Germinal center (tissue), 1 donor: ENCODE measurements at regions not wholly inside any gene's neighbourhood (a gene's known extent, or its start where the extent isn't known, plus 50 kb on each side); places are given as distances from the start of the nearest gene placed in this dataset.
"Not testable (repeated sequence)": the region's sequence is repeated elsewhere in the genome, so short reads cannot be mapped to it uniquely, and the experiment has no call there.

Source experiments
- DNase-seq: peaks from one replicate; pipeline ENCODE4 v3.0.0; 2012; ENCODE audit warnings: mixed read lengths, low spot score

DNA sequence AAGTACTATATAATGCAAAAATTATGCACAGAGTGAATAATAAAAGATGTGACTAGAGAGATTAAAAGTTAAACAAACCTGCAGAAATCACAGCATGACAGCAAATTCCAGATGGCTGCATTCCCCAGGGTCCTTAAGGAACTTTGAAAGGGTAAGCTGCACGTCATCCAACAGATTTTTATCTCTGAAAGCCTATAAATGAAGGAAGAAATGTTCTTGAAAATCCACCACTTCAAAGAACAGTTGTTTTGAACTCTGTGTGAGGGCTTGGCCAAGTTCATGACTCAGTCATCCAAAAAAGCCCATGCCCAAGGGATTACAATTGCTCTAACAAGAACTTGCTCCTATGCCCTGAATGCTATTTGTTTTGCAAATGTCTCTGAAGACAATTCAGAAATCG, 603.6 kb downstream of the PLOD2 start:
- DNase-seq: no peak

DNA sequence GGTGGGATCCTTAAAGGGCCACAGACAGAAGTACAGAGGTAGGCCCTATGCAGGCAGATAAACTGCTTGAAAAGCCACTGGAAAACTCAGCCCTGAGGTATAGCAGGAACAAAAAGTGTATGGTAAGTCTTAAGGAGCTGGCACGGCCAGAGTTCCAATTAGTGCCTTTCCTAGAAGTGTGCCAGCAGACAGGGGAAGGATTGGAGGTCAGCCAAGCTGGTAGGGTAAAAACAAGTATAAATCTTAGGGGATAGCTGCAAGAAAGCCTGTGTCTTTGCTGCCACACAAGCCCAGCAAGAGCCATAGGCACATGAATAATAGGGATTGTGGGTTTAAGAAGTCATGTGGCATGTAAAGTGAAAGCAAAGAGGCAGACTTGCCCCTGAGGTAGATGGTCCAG, 582.5 kb downstream of the PLOD2 start:
- DNase-seq: no peak

DNA sequence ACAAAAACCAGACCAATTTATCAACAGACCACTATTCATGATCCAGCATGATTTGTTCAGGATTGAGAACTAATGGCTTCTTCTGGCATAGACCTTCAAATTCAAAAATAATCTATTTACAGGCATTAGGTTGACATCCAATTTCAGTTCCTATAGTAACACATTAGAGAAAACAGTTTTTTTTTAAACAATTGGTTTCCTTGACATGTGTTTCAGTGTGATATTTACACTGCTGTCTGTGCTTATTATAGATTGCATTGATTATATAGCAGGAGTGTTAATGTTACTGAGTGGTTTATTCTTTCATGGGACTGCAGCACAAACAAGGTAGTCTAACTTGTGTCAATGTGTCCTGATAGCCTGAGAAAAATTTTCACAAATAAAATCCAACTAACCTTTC, 579.3 kb downstream of the PLOD2 start:
- no peak for DNase-seq

DNA sequence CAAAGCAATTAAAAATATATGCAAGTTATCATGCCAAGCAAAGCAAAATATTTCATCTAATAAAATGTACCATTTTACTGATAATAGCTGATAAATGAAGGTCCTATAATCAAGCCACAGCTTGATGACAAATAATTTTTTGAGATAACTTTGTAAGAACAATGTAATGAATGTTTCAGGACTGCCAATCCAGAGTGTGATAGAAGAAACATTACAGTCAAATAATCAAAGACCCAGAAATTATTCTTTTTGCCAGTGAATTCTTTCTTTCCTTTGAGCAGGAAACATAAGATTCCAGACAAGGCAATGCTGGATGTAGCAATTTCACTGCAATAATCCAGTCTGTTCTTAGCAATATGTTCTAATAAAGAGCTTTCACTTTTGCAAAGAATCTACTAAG, 556.1 kb downstream of the PLOD2 start:
- no peak for DNase-seq

DNA sequence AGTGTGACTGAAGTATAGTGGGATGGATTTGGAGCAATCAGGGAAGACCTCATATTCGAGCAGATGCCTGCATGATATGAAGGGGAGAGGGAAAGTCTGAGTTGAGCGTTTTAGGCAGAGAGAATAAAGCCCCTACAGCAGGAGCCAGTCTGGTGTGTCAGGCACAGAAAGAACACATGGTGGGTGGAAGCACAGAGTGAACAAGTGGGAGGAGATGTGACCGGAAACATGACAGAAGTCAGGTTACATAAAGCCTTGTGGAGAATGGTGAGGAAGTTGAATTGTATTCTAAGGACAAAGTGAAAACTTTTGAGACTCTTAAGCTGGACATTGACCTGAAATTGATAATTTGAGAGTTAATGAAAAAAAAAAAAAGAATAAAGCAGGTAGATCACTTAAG, 541.0 kb downstream of the PLOD2 start:
- no peak for DNase-seq

DNA sequence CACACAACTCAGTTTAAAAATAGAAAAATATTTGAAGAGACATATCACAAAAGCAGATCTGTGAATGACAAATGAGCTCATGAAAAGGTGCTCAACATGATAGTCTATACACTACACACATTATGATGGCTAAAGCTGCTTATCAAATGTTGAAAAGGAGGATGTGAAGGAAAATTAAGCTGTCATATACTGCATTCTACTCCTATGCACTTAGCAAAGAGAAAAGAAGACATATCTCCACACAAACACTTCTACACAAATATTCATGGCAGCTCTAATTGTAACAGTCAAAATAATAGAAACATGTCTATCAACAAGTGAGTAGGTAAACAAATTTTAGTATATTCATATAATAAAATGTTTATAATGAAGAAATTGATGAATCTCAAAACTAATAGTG, 540.5 kb downstream of the PLOD2 start:
- DNase-seq: no peak

DNA sequence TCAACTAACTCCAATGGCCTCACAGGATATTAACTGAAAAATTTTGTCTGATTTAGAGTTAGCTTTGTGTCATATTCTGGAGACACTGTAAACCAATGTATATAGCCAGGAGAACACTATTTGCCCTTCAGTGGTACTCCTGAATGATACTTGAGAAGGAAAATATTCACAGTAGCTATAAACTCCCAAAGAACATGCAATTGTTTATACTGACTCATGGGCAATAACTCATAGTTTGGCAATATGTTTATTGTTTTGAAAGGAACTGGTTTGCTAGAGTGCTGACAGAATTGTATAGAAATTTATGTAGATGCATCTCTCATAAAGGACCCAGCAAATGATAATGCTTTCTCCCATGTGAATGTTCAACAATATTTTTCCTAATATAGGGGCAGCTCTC, 537.6 kb downstream of the PLOD2 start:
- DNase-seq: no peak

DNA sequence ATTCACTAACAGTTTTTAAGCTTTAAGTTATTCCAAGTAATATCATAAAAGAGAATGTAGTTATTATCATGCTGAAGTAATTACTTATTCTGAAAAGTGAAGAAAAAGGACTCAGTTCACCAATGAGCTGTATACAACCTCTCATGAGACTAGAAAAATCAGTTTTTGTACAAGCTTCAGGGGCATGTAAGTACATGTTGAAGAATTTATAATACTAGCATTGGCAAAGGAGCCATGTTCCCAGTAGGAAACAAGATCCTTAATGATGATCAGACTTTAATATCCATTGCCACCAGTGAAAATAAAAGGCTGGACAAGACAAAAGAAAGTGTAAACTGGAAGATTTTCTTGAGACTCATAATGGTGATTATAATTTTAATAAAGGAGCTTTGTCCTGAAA, 532.8 kb downstream of the PLOD2 start:
- no peak for DNase-seq

DNA sequence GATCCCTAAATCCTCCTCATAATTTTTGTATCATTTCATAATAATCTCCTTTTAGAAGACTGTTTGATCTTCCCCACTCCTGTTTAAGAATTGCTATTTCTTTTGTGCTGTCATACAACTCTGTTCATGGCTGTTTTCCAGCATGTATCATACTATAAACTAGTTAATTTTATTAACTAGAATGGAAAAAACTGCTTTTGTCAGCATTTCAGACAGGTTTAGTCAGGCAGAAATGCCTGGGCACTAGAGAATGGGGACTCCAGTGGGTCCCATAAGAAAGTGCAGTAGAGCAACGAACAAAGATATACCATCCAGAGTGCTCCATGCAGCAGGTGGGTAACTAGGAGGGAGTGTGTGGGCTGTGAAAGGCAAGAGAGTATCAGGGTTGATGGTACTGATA, 523.9 kb downstream of the PLOD2 start:
- no peak for DNase-seq

DNA sequence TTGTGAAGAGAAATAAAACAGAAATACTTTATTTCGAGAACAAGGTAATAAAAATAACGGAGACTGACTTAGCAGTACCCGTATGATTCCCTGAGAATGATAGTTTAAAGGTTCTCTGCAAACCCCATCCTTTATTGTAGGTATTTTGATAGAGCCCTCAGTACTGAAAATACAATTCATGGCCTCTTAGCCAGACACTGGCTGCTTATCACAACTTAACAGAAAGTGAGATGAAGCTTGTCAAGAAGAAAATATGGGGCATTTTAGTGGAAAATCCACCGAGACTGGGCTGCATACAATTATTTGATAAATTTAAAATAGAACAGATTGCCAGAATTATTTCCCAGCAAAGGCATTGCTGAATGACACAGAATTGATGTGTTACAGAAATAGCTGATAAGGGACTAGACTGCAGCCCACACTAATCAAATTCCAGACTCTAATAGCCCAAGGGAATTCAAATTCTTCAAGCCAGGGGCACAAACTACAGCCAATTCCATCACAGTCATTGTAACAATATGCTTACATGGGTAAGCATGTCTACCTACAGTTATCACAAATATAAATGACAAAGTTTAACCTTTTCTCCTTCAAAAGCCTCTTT, 521.9 kb downstream of the PLOD2 start:
- no peak for DNase-seq

DNA sequence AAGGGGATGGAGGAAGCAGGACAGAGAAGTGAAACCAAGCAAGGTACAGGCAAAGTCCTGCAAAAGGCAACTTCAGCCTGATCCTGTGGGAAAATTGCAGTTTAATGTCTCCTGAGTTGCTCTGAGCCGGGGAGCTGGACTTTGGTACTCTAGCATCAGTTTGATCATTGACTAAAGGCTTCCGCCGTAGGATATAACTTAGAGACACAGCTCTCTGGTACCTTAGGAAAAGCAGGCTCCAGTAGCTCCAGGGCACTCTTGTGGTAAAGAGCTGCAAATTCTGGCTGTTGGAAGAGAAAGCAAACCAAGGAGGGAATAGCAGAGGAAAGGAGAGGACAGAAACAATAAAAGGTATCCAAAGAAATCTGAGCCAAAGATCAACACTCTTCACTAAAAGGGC, 521.1 kb downstream of the PLOD2 start:
- DNase-seq: no peak

DNA sequence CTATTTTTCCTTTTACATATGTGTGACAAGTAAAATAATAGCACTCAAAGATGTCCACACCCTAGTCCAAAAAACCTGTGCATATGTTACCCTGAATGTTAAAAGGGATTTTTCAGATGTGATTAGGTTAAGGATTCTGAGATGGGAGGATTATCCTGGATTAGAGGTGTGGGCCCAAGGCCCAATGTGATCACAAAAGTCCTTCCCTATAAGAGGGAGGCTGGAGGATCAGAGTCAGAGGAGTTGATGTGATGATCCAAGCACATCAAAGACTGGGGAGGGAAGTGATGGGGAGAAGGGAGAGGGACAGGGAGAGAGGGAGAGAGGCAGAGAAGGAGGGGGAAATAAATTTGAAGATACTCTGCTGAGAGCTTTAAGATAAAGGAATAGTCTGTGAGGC, 512.6 kb downstream of the PLOD2 start:
- DNase-seq: no peak

DNA sequence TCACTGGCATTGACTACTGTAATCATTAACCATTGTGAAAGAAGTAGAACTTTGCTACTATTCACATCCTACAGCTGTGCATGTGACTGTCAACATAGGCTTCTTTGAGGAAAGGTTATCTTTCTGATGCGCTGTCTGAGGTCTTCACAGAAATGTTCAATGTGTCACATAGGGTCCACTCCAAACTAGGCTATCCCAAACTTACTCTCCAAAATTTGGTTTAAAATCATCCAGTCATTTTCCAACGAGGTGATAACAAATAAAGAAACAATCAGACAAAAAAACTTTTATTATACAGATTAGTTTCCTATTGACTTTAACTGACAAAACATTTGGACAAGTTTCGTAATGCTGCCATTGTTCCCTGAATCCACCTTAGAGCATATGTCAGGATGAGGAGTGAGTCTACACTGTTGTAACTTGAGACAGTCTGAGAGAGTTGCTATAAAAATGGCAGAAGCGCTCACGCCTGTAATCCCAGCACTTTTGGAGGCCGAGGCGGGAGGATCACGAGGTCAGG, 511.6 kb downstream of the PLOD2 start:
- no peak for DNase-seq

DNA sequence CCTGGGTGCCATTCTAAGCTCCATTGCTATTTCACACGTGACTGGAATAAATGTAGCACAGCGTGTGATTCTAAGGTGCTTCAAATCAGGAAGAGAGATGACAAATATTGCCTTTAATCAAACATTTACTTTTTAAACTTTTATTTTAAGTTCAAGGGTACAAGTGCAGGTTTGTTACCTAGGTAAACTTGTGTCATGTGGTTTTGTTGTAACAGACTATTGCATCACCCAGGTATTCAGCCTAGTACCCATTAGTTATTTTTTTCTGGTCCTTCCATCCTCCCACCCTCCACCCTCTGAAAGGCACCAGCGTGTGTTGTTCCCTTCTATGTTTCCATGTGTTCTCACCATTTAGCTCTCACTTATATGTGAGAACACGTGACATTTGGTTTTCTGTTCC, 510.8 kb downstream of the PLOD2 start:
- no peak for DNase-seq

DNA sequence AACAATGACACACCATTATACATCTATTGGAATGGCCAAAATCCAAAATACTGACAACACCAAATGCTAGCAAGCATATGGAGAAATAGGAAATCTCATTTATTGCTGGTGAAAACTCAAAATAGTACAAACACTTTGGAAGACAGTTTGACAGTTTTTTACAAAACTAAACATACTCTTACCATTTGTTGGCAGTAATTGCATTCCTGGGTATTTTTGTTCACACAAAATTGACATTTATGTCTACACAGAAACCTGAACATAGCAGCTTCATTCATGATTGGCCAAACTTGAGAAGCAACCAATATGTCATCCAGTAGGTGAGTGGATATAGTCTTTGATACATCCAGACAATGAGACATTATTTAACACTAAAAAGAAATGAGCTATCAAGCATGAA, 489.9 kb downstream of the PLOD2 start:
- DNase-seq: no peak

DNA sequence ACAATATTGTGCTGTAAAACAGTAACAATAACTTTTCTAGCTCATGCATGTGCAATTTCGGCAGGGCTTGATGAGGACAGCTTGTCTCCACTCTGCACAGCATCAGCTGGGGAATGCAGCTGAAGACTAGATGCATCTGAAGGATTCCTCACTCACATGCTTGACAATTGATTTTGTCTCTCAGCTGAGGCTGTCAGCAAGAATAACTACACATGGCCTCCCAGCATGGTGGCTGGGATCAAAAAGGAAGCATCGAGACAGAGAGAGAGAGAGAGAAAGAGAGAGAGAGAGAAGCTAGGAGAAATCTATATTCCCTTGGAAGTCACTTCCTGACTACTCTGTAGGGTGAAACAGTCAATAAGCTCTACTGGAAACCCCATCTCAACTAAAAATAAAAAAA, 487.1 kb downstream of the PLOD2 start:
- no peak for DNase-seq

DNA sequence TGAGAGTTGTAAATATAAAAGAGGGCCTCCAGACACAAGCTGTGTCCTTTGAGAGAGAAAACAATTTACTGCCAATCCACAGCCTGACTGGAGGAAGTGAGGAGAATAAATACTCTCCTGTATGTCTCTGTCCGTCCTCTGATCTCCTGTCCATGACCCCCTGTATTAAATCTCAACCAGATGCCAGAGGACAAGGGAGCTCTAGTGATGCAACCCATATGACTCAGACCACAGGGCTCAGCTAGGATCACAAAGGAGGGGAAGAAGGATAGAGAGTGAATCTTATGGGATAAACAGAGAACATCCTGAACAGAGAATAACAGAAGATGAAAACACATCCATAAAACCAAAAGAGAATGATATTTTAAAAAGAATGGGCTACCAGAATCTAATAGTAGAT, 482.6 kb downstream of the PLOD2 start:
- DNase-seq: no peak

DNA sequence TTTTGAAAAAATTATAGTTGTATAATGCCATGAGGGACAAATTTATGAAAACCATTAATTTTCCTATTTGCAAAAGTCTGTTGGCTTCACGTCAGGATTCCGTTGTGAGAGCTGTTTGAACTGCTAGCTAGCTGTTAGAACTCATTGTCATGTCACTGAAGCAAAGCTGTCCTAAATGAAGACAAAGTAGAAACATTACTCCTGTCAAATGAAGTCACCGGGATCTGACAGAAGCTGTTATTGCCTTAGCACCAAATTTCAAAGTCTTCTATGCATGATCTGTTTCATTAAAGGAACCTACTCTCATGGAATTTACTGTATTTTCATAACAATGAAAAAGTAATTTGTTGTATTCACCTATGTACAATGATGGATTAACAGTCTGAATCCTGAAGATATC, 479.8 kb downstream of the PLOD2 start:
- DNase-seq: no peak

DNA sequence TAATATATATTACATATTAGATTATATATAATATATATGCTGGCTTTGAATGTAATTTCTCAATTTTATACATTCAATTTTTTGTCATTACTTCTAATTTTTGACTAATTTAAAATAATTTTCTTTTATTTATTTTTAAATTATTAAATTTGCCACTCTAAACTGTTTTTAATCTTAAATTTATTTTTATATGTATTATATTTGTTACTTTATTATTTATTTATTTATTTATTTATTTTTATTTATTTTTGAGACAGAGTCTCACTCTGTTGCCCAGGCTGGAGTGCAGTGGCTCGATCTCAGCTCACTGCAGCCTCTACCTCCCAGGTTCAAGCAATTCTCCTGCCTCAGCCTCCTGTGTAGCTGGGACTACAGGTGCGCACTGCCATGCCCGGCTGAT, 473.0 kb downstream of the PLOD2 start:
- DNase-seq: not testable (repeated sequence)

DNA sequence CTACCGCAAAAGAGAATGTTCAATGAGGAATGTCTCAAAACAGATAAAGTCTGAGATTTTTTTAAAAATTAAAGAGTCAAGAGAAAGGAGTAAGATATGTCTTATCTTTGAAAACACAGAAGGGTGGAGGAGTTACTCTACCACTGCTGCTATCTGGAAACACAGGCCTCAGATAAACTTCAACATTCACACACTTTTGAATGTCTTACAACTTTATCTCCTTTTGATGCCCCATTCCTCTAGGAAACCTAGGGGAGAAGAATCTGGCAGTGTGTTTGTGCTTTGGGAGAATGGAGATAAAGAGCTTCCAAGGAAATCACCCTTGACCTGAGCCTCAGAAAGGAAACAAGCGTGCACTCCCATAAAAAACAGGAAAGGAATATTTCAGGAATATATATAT, 468.2 kb downstream of the PLOD2 start:
- DNase-seq: no peak

DNA sequence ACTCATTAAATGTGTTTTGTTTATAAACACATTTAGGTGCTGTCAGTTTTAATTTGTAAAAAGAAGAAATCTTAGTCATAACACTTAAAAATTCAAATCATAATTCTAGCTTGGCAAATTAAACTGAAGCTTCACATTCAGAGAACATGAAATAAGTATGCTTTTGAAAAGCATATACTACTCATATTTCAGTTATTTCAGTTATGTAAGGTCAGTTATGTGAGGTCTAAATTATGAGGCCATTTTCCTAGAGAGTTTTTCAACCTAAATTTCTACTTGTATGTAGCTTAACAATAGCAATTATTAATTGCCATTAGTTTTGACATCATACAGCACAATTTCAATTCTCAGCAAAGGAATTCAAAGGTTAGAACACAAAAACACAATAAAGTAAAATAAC, 465.0 kb downstream of the PLOD2 start:
- DNase-seq: no peak

DNA sequence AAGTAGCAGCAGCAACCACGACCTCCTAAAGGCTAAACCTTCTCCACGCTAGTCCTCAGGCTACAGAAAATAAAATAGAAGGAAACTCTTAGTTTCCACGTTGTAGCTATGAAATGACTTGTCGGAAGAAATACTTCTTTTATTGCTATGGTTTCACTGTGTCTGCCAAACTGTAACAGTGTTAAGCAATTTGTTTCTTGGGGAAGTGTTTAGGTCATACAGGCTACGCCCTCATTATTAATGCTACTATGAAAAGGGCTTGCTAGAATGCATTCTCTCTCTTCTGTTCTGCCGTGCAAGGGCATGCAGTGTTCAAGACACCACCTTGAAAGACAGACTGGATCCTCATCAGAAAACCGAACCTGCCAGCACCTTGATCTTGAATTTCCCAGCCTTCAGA, 462.7 kb downstream of the PLOD2 start:
- DNase-seq: no peak

DNA sequence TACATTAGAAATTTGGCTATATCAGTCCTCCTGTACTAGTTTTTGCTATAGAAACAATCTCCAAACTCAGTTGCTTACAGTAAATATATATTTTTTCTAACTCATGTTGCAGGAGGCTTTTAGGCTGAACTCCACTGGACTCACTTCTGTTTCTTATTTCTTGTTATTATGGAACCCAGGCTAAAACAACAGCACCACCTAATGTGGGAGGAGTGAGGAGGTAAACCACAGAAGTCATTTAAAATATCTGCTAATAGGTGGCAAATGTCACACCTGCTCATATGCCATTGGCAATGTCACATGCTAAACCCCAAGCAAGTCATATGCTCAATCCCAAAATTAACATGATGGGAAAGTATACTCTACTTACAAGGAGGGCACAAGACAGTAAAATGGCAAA, 462.2 kb downstream of the PLOD2 start:
- no peak for DNase-seq

DNA sequence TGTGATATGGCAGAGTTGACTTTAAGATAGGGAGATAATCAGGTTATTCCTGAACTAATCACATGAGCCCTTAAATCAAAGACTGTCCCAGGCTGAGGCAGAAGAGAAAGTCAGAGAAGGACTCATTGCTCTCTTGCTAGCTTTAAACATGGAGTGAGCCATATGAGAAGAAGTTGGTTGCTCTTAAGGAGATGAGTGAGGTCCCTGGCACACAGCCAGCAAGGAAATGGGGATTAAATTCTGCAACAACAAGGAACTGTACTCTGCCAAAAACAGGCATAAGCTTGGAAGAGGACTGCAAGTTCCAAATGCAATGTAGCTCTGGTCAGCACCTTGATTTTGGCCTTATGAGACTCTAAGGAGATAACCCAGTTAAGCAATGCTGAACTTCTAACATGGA, 457.0 kb downstream of the PLOD2 start:
- DNase-seq: no peak

DNA sequence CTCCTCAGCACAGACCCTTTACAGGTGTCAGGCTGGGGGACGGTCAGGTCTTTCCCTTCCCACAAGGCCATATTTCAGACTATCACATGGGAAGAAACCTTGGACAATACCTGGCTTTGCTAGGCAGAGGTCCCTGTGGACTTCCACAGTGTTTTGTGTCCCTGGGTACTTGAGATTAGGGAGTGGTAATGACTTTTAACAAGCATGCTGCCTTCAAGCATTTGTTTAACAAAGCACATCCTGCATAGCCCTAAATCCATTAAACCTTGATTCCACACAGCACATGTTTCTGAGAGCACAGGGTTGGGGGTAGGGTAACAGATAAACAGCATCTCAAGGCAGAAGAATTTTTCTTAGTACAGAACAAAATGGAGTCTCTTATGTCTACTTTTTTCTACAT, 451.2 kb downstream of the PLOD2 start:
- DNase-seq: not testable (repeated sequence)
